Bronchial epithelial cell (primary cell): ENCODE measurements at regions not wholly inside any gene's neighbourhood (a gene's known extent, or its start where the extent isn't known, plus 50 kb on each side); places are given as distances from the start of the nearest gene placed in this dataset.
"Not testable (repeated sequence)": the region's sequence is repeated elsewhere in the genome, so short reads cannot be mapped to it uniquely, and the experiment has no call there.

Experiments used
- DNase-seq: peaks from one replicate; pipeline ENCODE4 v3.0.0-alpha.2; 2010; ENCODE audit warnings: low read depth
- FAIRE-seq: peaks from 2 replicates; lab custom pipeline; 2011; peaks lifted over from hg19 to GRCh38; lab: Jason Lieb, UNC
- H3K27me3 ChIP-seq: 2 replicates; pipeline ENCODE4 v1.5.1; 2011; ENCODE audit warnings: low read length; ENCODE audit not compliant: control insufficient read depth, insufficient read depth
- H3K36me3 ChIP-seq: 2 replicates; pipeline ENCODE4 v1.5.1; 2011; ENCODE audit warnings: low read length; ENCODE audit not compliant: control insufficient read depth, insufficient read depth
- H3K4me3 ChIP-seq: 2 replicates; pipeline ENCODE4 v1.5.1; 2011; ENCODE audit warnings: mild to moderate bottlenecking, low read depth, low read length, control low read depth
- CTCF ChIP-seq: IDR thresholded peaks from 2 replicates; pipeline ENCODE4 v1.5.1; 2011; ENCODE audit warnings: mild to moderate bottlenecking, moderate library complexity, low read length, control low read depth, inconsistent platforms; ENCODE audit not compliant: insufficient read depth, severe bottlenecking

DNA sequence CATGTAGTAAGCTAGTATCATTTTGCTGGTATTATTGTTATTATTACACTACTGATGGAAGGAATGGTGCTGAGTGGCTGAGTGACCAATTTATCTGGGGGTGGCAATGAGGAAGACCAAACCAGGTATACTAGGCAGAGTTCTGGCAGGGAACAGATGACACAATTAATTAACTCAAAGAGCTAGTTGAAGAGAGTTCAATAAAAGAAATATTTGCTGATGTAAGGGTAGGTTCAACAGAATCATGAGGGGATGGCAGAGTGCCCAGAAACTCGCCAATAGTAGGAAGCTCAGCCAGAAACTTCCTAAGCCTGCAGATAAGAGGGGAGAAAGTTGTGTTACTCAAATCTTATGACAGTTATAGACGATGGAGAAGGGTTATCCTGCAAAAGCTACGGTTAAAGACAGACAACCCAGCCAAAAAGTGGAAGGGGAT, 352.5 kb downstream of the KCNJ2 start:
- TF ChIP-seq CTCF = no peak
- no peaks in the 10 kb centered on the region for H3K36me3 ChIP-seq
- no peaks in the 10 kb centered on the region for H3K27me3 ChIP-seq
- DNase-seq (peak; percentile 9), FAIRE-seq (no peak)
- no peak overlapping the region for H3K4me3 ChIP-seq

DNA sequence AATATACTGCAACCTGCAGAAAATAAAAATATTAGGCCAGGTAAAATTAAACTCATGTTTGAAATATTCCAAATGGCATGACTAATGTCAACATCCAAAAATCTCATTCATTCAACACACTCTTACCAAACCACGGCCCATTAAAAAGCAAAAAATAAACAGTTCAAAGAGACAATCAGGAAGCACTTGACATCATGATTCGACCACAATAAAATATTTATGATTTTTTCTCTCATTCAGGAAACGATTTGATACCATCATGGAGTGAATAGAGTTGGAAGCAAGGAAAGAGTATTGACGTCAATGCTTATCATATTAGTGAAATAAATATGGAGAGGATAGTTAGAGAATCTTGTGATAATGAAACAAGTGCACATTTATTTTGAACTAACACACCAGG, 354.1 kb downstream of the KCNJ2 start:
- no peak for DNase-seq
- no peaks in the 10 kb centered on the region for H3K27me3 ChIP-seq
- no peak for TF ChIP-seq CTCF
- H3K4me3 ChIP-seq = no peak overlapping the region
- FAIRE-seq = no peak
- no peaks in the 10 kb centered on the region for H3K36me3 ChIP-seq

GRCh38 chr17:70525035-70525434, 355.7 kb downstream of the KCNJ2 start:
- not testable (repeated sequence) for DNase-seq

GRCh38 chr17:70525961-70526360, 356.6 kb downstream of the KCNJ2 start:
- TF ChIP-seq CTCF = no peak
- Histone ChIP-seq H3K4me3 (no peak overlapping the region), H3K27me3 (no peaks in the 10 kb centered on the region), H3K36me3 (no peaks in the 10 kb centered on the region)
- DNase-seq (no peak), FAIRE-seq (no peak)

More at GRCh38 chr17:70525035-70525434, 355.7 kb downstream of the KCNJ2 start:
- not testable (repeated sequence) for H3K36me3 ChIP-seq, FAIRE-seq, H3K4me3 ChIP-seq, H3K27me3 ChIP-seq

DNA sequence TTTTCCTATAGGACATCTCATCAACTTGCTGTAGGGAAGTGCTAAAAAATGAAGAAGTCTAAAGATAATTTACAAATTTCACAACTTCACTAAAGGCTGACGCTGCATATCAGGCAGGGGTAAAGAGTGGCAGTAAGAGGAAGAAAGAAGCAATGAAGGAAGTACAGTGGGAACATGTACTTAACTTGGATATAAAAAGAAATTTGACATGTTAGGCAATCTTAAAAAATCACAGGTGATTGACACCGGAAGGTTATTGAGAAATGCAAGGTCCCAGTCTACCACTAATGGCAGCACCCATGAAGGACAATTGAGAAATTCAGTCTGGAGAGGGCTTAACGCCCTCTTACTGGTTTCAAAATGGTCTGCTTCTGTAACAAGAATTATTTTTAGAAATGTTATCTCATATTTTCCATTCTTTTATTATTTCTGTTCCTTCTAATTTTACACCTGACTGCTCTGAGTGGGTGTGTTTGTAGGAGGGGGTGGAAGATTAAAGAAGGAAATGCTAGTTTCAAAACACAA, 358.1 kb downstream of the KCNJ2 start:
- DNase-seq (no peak), FAIRE-seq (no peak)
- Histone ChIP-seq H3K27me3 (no peaks in the 10 kb centered on the region), H3K4me3 (no peak overlapping the region), H3K36me3 (no peaks in the 10 kb centered on the region)
- TF ChIP-seq CTCF = no peak

- Histone ChIP-seq H3K4me3 (no peak overlapping the region), H3K36me3 (no peaks in the 10 kb centered on the region), H3K27me3 (no peaks in the 10 kb centered on the region)
- TF ChIP-seq CTCF = no peak
- FAIRE-seq = no peak
- DNase-seq = no peak
These were observed 364.1 kb downstream of the KCNJ2 start for GRCh38 chr17:70533427-70533826.
